ENCODE measurements at regions not wholly inside any gene's neighbourhood (a gene's known extent, or its start where the extent isn't known, plus 50 kb on each side); places are given as distances from the start of the nearest gene placed in this dataset.

DNA sequence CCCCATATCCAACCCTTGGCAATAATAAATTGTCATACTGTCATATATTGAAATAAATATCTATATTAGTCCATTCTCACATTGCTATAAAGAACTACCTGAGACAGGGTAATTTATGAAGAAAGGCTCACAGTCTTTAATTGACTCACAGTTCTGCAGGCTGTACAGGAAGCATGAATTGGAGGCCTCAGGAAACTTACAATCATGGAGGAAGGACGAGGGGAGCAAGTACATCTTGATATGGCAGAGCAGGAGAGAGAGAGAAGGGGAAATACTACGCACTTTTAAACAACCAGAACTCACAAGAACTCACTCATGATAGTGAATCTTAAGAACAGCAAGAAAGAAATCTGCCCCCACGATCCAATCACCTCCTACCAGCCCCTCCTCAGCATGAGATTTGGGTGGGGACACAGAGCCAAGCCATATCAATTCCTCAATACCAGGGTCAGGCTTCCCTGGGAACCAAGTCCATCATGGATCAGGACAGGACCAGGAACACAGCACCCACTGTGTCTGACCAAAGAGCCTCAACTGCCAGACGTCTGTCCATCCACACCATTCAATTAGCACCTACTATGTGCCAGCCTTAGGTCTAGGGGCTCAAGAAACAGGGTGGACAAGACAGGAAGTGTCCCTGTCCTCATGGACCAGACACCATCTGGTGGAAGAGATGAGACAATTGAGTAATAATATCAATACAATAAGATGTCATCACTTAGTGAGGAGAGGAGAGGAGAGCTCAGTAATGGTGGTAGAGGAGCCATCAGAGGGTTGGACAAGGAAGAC is 56.9 kb upstream of the TOP3B start (continued):
- TF ChIP-seq BRCA1 (IDR thresholded peaks at IDR 0.05; ENCODE audit: low read depth, low read length) (no peak), SP4 (IDR thresholded peaks at IDR 0.05; ENCODE audit: low read length) (no peak)
